Testis (tissue), 2 donors: ENCODE measurements at regions not wholly inside any gene's neighbourhood (a gene's known extent, or its start where the extent isn't known, plus 50 kb on each side); places are given as distances from the start of the nearest gene placed in this dataset.

Experiments used
- POLR2A ChIP-seq: fragments of 450-650 bp; IDR thresholded peaks from one replicate; pipeline ENCODE4 v1.6.1; 2017; ENCODE audit warnings: antibody characterized with exemption, mild to moderate bottlenecking, moderate library complexity
- TF ChIP-seq, protein P1 (sequence below), 3 experiments: fragments of 450-650 bp in 2 of 3; fragments of 200-600 bp in 1 of 3; sonication (generic) in 1 of 3; IDR thresholded peaks; one replicate each; pipeline ENCODE4 v1.5.1; 2016 to 2019; ENCODE audit warnings: antibody characterized with exemption in 3 of 3, mild to moderate bottlenecking in 2 of 3, moderate library complexity in 1 of 3

DNA sequence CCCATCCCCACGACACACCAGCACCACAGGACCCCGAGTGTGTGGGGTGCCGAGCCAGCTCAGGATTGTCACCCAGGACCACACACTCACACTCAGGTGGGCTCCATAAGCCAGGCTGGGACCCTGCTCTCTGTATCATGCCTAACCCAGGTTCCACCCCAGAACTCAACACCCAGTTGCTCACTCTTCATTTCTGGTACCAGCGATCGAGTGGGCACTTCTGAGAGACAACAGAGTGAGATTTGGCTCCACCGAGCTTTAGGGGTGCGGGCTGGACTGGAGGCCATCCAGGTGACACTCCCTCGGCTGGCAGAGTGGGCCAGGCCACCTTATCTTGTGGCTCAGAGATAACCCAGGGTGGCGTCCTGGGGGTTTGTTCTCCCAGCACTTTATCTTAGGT lies 1323.8 kb downstream of the BRD1 start:
- TF ChIP-seq, protein P1, sequence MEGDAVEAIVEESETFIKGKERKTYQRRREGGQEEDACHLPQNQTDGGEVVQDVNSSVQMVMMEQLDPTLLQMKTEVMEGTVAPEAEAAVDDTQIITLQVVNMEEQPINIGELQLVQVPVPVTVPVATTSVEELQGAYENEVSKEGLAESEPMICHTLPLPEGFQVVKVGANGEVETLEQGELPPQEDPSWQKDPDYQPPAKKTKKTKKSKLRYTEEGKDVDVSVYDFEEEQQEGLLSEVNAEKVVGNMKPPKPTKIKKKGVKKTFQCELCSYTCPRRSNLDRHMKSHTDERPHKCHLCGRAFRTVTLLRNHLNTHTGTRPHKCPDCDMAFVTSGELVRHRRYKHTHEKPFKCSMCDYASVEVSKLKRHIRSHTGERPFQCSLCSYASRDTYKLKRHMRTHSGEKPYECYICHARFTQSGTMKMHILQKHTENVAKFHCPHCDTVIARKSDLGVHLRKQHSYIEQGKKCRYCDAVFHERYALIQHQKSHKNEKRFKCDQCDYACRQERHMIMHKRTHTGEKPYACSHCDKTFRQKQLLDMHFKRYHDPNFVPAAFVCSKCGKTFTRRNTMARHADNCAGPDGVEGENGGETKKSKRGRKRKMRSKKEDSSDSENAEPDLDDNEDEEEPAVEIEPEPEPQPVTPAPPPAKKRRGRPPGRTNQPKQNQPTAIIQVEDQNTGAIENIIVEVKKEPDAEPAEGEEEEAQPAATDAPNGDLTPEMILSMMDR (IDR thresholded peaks at IDR 0.05), result no peak
- TF ChIP-seq POLR2A, result no peak
